Skeletal muscle satellite cell (primary cell): ENCODE measurements at regions not wholly inside any gene's neighbourhood (a gene's known extent, or its start where the extent isn't known, plus 50 kb on each side); places are given as distances from the start of the nearest gene placed in this dataset.

Experiments
- H3K27me3 ChIP-seq: 2 replicates; pipeline ENCODE4 v1.7.0; 2013; ENCODE audit warnings: low read length; ENCODE audit not compliant: control insufficient read depth, insufficient read depth
- H3K36me3 ChIP-seq: 2 replicates; pipeline ENCODE4 v1.7.0; 2013; ENCODE audit warnings: mild to moderate bottlenecking, control low read depth, low read length; ENCODE audit not compliant: insufficient read depth
- H3K4me1 ChIP-seq: 2 replicates; pipeline ENCODE4 v1.7.0; 2013; ENCODE audit warnings: low read length; ENCODE audit not compliant: control insufficient read depth, insufficient read depth
- H3K4me2 ChIP-seq: 2 replicates; pipeline ENCODE4 v1.7.0; 2013; ENCODE audit warnings: mild to moderate bottlenecking, low read length
- H3K4me3 ChIP-seq: 2 replicates; pipeline ENCODE4 v1.7.0; 2013; ENCODE audit warnings: low read length
- H3K9ac ChIP-seq: 2 replicates; pipeline ENCODE4 v1.7.0; 2013; ENCODE audit warnings: mild to moderate bottlenecking, low read depth, low read length, moderate library complexity
- H3K9me3 ChIP-seq: replicated peaks from 2 replicates; pipeline ENCODE4 v1.7.0; 2013; ENCODE audit warnings: mild to moderate bottlenecking, control low read depth, low read length

- peak overlapping the region; percentile 75 for H3K4me2 ChIP-seq
- no peak overlapping the region for H3K4me3 ChIP-seq
- H3K4me1 ChIP-seq, result peaks cover 17% of the 10 kb centered on the region
- H3K36me3 ChIP-seq, result no peaks in the 10 kb centered on the region
- peaks cover 36% of the 10 kb centered on the region for H3K27me3 ChIP-seq
- no peak overlapping the region for H3K9ac ChIP-seq
- H3K9me3 ChIP-seq, result no peaks in the 10 kb centered on the region
Observed at GRCh38 chr14:101365329-101366158, 195.8 kb upstream of the DIO3 start.

GRCh38 chr14:101367421-101368261, 193.7 kb upstream of the DIO3 start:
- peaks cover 13% of the 10 kb centered on the region for H3K4me1 ChIP-seq
- H3K36me3 ChIP-seq, result no peaks in the 10 kb centered on the region
- no peaks in the 10 kb centered on the region for H3K9me3 ChIP-seq
- peaks cover 25% of the 10 kb centered on the region for H3K27me3 ChIP-seq
- H3K4me2 ChIP-seq, result no peak overlapping the region
- H3K4me3 ChIP-seq, result no peak overlapping the region
- H3K9ac ChIP-seq, result no peak overlapping the region

GRCh38 chr14:101368629-101369028, 192.7 kb upstream of the DIO3 start:
- H3K4me1 ChIP-seq, result peaks cover 13% of the 10 kb centered on the region
- H3K9me3 ChIP-seq, result no peaks in the 10 kb centered on the region
- no peaks in the 10 kb centered on the region for H3K36me3 ChIP-seq
- H3K4me2 ChIP-seq, result no peak overlapping the region
- no peak overlapping the region for H3K9ac ChIP-seq
- H3K4me3 ChIP-seq, result no peak overlapping the region
- peaks cover 25% of the 10 kb centered on the region for H3K27me3 ChIP-seq

GRCh38 chr14:101369194-101369915, 191.9 kb upstream of the DIO3 start:
- no peak overlapping the region for H3K9ac ChIP-seq
- H3K36me3 ChIP-seq, result no peaks in the 10 kb centered on the region
- H3K4me3 ChIP-seq, result no peak overlapping the region
- H3K4me1 ChIP-seq, result peaks cover 11% of the 10 kb centered on the region
- H3K27me3 ChIP-seq, result peaks cover 25% of the 10 kb centered on the region
- no peaks in the 10 kb centered on the region for H3K9me3 ChIP-seq
- H3K4me2 ChIP-seq, result no peak overlapping the region

- Histone ChIP-seq H3K4me3 (no peak overlapping the region), H3K4me1 (peaks cover 4% of the 10 kb centered on the region), H3K9ac (no peak overlapping the region), H3K9me3 (no peaks in the 10 kb centered on the region), H3K27me3 (peaks cover 22% of the 10 kb centered on the region), H3K4me2 (no peak overlapping the region), H3K36me3 (no peaks in the 10 kb centered on the region)
Observed at GRCh38 chr14:101369916-101370592, 191.2 kb upstream of the DIO3 start.

- H3K9me3 ChIP-seq, result no peaks in the 10 kb centered on the region
- H3K4me1 ChIP-seq, result no peaks in the 10 kb centered on the region
- no peaks in the 10 kb centered on the region for H3K36me3 ChIP-seq
- no peak overlapping the region for H3K4me3 ChIP-seq
- no peak overlapping the region for H3K4me2 ChIP-seq
- H3K27me3 ChIP-seq, result peaks cover 14% of the 10 kb centered on the region
- H3K9ac ChIP-seq, result no peak overlapping the region
Observed at GRCh38 chr14:101370593-101371569, 190.4 kb upstream of the DIO3 start.

GRCh38 chr14:101371799-101372793, 189.2 kb upstream of the DIO3 start:
- Histone ChIP-seq H3K4me2 (no peak overlapping the region), H3K9me3 (no peaks in the 10 kb centered on the region), H3K4me3 (no peak overlapping the region), H3K9ac (no peak overlapping the region), H3K27me3 (peaks cover 14% of the 10 kb centered on the region), H3K36me3 (no peaks in the 10 kb centered on the region), H3K4me1 (no peaks in the 10 kb centered on the region)

GRCh38 chr14:101372894-101373620, 188.2 kb upstream of the DIO3 start:
- H3K4me3 ChIP-seq, result no peak overlapping the region
- H3K4me2 ChIP-seq, result no peak overlapping the region
- H3K9ac ChIP-seq, result no peak overlapping the region
- H3K27me3 ChIP-seq, result peaks cover 8% of the 10 kb centered on the region
- H3K4me1 ChIP-seq, result no peaks in the 10 kb centered on the region
- no peaks in the 10 kb centered on the region for H3K9me3 ChIP-seq
- no peaks in the 10 kb centered on the region for H3K36me3 ChIP-seq

- no peaks in the 10 kb centered on the region for H3K36me3 ChIP-seq
- H3K4me1 ChIP-seq, result no peaks in the 10 kb centered on the region
- H3K9me3 ChIP-seq, result no peaks in the 10 kb centered on the region
- H3K9ac ChIP-seq, result no peak overlapping the region
- H3K27me3 ChIP-seq, result peaks cover under 1% of the 10 kb centered on the region
- no peak overlapping the region for H3K4me3 ChIP-seq
- H3K4me2 ChIP-seq, result no peak overlapping the region
Observed at GRCh38 chr14:101373690-101374295, 187.5 kb upstream of the DIO3 start.
